ENCODE measurements at regions not wholly inside any gene's neighbourhood (a gene's known extent, or its start where the extent isn't known, plus 50 kb on each side); places are given as distances from the start of the nearest gene placed in this dataset.
A peak's percentile ranks its signal among the peaks of the same experiment; 100 is the strongest.

DNA sequence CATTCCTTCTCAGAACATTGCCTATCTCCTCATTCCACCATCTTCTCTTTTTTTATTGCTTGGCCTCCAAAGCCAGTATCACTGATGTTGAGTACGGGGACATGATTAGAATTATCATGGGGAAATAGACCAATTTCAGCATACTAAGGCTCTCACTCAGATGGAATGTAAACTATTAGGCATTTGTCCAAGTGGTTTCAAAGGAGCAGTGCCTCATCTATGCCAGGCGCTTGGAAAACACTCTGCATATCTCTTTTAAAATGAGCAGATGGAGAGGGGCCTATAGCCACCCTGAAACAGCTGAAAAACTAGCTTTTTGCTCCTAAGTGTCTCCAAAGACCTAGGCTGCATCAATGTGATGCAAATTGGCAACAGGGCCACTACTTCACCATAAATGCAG is 150.8 kb upstream of the DIPK2B start:
- DNase-seq, result peak in 1 of 2 experiments; percentile 48

DNA sequence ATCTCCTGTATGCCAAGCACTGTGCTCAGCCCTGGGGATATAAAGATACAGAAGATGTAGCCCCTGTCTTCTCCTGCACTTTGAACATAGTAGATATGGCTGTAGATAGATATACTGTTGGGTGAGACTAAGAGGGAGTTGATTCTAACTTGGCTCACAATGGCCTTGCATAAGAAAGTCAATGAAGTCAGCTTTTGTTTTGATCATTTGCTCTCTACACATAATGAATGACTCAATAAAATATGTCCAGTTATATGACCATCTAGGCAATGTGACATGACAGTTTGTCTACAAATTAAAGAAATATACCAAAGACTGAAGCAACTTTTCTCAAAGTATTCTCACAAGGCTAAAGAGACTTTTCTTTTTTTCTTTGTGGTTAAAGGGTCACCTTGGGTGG is 147.6 kb upstream of the DIPK2B start:
- DNase-seq, result no peak

DNA sequence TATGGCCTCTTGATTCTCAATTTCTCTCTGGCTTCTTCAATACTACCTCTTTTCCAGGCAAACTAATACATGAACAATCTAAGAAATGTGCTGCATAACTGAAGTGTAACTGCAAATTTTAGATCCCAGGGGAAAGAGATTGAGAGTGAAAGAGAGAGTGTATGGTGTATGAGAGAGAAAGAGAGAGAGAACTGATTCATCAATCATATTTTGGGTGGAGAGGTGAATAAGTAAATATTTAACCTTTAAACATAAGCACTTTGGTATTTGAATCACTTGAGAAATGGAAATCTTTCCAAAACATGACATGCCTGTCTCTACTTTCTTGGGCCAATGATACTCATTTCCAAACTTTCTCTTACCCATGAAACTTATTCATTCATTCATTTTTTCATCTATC is 147.2 kb upstream of the DIPK2B start:
- DNase-seq, result no peak

DNA sequence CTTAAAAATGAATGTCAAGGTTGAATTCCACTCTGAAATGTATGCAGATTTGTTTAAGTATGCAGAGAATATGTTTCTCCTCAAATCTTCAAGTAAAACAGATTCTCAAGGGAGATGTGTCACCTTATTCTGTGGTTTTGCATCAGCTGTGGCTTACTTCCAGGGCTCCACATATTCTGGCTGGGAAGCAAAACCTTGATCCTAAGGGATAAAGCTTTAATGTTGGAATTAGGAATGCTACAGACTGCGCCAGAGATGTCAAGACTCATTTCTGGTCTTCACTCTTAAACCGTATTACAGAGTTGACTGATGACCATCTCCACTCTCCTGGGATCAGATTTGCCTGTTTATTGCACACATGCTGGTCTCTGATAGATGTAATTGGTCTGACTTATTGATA is 143.9 kb upstream of the DIPK2B start:
- DNase-seq, result no peak

DNA sequence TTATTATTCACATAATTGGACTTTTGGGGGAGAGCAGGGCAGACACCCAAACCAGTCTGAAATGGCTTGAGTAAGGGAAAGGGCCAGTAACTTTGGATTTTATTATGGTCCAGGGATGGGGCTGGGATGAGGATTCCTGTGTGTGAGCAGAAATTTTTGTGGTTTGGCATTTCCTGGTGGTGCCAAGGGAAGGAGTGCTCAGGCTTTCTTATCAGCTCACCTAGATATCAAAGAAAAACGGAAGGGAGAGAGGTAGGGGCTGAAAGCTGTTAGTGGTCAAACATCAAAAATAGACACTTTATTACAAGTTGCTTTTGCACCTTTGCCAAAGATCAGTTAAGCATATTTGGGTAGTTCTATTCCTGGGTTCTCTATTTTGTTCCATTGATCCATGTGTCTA is 128.5 kb upstream of the DIPK2B start:
- no peak for DNase-seq

DNA sequence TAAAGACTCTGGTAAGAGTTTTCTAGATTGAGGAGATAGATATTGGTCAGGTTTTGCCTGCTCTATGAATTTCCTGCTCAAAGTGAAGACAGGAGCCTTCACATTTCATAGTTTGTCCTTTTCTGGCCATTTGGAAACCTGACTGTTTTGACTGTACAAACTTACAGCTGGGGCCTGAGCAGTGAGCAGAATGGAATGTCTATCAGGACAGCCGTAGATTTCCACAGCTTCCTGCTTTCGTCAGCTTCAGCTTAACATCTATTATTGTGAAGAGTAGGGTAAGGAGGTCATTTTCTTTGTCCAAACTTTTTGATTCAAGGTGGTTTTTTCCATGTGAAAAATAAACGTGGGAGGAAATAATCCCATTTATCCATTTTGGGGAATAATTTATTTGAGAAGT is 124.3 kb upstream of the DIPK2B start:
- no peak for DNase-seq

DNA sequence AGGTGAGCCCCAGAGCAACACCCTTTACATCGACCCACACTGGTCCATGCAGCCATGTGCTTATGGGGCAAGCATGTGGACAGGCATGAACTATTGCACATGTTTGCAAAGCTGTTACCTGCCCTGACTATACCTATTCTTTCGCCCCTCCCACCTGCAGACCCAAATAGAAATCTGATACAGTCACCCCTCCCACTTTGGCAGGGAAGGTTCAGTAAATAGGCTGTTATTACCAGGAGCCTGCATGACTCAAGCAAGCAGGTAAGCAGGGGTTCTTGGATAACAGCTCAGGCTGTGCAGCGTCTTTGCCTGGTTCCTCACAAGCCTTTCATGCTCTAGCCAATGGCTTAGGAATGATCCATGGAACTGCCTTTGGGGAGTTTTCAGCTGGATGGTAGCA is 122.7 kb upstream of the DIPK2B start:
- DNase-seq, result no peak

DNA sequence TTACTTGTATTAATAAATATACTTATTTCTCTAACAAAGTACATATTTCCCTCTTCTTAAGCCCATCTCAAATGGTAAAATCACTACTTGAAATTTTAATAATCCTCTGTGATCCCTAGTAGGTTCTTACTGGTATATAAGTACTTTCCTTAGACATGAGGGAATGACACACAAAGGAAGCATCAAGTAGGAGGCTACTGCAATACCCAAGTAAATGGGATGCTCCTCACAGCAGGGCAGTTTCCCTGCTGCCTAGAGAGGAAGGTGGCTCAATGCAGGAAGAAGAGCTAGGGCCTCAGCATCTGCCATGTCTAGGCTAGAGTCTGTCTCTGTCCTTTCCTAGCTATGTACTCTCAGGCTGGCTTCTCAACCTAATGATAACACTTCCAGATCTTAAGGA is 122.1 kb upstream of the DIPK2B start:
- DNase-seq, result no peak

DNA sequence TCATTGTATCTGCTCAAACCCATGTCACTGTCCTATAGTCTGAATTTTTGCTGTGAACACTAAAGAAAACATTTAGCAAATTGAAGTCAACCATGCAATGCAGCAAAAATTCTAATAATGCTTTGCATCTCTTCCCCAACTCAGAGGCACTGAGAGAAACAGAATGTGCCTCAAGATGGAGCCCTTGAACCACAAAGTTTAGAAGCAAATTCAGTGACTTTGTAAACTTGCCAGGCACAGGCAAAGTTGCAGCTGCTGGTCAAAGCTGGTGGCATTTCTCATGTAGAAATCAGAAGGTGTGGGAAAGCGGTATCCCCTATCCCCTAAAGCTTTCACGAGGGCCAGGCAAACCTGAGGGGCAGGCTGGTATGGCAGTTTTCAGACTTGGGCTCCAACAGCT is 121.7 kb upstream of the DIPK2B start:
- DNase-seq, result peak in 1 of 2 experiments; percentile 49

DNA sequence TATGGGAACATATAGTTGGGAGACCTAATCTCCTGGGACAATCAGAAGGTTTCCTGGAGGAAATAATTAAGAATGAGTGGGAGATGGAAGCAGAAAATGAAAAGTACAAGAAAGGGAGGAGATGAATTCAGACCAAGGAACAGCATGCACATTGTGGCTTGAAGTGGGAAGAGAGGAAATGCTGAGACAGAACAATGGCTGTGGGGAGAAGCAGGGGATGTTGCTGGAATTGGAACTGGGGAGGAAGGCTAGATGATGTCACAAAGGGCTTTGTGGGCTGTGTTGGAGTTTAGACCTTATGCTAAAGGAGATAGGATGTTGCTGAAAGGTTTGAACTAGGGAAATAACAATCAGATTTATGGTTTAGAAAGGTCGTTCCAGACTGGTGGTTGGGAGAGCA is 119.5 kb upstream of the DIPK2B start:
- no peak for DNase-seq

DNA sequence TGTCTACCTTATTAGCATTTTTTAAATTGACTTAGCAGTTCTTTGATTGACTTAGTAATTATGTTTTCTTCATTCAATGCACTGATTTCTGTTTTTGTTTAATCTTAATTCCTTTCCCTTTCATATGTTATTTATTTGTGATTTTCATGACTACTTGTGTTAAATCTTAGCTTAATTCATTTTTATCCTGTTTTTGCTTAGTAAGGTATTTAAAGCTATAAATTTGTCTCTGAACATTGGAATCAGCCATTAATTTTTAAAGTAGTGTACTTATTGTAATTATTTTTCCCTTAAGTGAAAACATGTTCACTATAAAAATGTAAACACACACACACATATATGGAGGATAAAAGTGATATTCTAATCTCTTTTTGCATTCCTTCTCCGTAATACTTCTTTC is 109.1 kb upstream of the DIPK2B start:
- DNase-seq, result no peak

DNA sequence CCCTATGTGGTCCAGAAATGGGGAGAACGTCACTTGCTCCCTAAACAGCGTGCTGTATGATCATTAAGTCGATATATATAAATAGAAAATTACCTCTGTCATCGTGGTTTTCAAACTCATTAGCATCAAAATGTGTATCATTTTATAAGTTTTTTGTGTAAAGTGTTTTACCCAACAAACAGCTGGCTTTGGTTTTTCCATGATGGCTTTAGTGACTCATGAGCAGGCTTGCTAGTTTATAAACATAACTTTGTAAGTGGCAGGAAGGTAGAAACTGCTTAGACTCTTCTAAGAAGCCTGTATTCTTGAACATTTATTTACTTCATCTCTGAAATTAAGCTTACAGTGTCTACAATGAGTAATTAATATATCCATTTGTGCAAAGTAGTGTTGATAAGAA is 108.4 kb upstream of the DIPK2B start:
- no peak for DNase-seq

DNA sequence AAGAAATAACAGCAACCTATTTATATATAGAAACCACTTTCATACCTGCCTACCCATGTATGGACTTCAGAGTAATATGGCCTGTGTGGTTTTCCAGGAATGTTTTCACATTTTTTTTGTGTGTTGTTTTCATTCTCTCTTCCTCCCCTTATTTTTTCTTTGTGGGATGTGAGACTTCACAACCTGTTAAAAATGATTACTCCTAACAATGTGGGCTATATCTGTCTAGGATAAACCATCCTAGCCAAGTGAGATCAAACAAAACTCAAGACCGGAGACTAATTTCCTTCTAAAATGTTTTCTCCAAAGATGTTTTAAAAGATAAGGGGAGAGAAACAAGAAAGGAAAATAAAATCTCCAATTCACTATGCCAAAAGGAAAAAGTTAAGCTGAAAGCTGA is 106.1 kb upstream of the DIPK2B start:
- no peak for DNase-seq

DNA sequence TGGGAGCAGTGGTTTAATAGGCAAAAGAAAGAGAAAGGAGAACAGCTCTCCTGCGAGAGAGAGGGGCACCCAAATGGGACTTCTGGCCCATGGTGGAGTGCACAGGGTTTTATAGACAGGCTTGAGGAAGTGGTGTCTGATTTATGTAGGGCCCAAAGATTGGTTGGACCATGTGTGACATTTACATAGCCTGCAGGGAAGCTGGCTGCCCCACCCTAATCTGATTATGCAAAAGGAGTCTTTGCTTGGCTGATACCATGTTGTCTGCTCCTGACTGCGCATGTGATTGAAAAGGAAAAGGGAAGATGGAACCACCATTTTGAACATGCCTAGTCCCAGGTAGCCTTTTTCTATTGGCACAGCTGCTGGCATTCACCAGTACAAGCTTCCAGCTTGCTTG is 100.0 kb upstream of the DIPK2B start:
- DNase-seq, result no peak

DNA sequence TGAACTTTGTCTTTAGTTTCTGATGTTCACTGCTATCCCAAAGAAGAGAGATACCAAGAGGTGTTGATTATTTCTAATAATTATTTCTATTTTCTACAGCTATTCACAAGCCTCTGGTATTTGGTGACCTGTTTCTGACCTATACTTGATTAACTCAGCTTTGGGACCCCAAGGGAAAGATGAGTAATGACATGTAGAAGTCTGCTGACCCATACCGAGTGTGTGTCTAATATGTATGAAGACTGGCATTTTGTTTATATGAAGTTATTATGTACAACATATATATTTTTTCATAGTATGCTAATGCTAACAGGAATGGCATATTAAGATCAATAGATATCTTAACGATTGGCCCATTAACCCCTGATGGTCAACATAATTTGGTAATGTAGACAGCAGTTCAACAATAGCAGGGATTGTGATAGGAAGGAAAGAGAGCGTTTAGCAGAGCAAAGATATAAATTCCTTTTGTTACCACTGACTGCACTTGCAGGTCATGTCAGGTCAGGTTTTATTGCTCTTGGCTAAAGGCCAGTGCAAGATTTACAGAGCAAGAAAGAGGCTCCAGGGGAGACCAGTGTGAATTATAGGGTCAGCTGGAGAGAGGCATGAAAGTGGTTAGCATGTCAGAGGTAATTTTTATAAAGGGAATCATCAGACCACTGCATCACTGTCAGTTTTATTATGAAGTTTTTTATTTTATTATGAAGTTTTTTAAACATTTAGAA is 94.7 kb upstream of the DIPK2B start:
- peak in 1 of 2 experiments; percentile 0 for DNase-seq

DNA sequence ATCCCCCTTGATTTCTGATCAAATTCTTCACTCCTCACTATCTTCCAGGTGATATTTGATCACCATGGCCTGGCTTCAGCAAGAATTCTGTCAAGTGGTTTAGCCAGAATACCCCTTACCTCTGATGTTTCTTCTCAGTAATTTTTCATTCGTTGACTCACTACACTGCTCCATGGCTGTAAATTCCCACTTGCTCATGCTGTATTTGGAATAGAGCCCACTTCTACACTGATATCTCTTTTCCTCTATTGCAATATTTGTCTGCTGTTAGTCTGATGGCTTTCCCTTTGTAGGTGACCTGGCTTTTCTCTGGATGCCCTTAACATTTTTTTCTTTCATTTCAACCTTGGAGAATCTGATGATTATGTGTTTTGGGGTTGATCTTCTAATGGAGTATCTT is 73.9 kb upstream of the DIPK2B start:
- DNase-seq, result no peak

DNA sequence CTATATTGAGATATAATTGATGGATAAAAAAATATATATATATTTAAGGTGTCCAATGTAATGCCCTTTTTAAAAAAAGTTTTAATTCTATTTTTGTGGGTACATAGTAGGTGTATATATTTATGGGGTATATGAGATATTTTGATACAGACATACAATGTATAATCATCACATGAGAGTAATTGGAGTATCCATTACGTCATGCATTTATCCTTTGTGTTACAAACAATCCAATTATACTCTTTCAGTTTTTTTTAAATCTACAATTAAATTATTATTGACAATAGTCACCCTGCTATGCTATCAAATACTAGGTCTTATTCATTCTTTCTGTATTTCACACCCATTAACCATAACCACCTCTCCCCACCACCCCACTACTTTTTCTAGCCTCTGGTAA is 66.3 kb upstream of the DIPK2B start:
- no peak for DNase-seq

DNA sequence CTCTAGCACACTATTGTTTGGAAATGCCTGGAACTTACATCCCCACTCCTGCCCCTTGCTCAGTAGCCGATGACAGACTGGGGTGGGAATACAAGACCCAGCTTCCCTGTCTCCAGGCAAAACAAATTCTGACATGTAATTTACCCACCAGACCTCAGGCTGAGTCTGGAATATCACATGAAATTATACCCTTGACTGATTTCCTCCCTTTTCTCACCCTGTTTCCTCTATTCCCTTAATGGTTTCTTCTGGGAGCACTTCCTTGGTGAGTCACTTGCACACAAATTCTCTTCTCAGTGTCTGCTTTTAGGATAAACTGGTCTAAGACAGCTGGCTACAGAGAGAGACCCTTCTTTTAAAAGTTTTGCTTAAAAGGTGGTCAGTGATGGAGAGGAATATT is 65.8 kb upstream of the DIPK2B start:
- DNase-seq, result no peak

DNA sequence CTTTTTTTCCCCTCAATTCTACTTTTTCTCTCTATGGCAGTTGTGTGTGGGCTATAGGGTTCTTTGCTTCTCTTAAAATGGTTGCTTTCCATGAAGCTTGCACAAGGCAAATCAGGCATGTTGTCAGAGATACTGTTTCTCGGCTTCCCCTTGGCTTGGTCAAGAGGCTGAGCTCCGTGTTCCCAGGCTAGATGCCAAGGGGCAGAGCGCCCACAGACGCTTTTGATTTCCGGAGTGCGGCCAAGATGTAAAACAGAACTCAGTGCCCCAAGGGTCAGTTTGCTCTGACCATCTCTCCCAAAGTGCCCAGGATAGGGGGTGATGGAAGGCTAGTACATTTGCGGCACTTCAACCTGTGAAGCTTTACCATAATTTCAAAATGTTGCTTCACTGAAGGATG is 64.2 kb upstream of the DIPK2B start:
- no peak for DNase-seq

DNA sequence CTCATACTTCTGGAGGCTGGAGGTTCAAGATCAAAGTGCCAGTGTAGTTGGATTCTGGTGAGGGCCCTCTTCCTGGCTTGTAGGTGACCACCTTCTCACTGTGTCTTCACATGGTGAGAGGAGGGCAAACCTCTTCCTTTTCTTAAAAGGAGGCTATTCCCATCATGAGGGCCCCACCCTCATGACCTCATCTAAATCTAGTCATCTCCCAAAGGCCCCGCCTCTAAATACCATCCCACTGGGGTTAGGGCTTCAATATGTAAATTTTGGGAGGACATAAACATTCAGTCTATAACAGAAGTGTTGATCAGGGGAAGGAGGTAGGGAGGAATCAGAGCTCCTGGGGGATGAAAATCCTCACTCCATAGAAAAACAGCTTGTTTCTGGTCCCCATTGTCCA is 60.8 kb upstream of the DIPK2B start:
- no peak for DNase-seq

DNA sequence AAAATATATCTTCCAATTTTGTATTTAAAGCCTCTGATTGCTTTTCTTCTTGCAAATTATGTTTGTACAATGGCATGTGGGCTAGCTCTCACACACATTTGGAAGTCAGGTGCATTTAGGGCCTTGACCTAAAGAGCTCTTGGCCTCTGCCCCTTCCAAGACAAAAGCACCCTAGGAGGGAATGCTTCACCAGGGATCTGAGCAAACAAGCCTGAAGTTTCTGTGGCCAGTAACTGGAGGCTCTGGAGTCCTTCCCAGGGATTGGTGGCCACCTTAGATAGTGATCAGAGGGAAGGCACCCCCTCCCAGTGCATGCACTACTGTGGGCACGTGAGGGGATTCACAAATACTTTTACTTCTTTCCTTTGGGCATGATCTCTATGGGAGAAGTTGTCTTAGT is 60.3 kb upstream of the DIPK2B start:
- no peak for DNase-seq

DNA sequence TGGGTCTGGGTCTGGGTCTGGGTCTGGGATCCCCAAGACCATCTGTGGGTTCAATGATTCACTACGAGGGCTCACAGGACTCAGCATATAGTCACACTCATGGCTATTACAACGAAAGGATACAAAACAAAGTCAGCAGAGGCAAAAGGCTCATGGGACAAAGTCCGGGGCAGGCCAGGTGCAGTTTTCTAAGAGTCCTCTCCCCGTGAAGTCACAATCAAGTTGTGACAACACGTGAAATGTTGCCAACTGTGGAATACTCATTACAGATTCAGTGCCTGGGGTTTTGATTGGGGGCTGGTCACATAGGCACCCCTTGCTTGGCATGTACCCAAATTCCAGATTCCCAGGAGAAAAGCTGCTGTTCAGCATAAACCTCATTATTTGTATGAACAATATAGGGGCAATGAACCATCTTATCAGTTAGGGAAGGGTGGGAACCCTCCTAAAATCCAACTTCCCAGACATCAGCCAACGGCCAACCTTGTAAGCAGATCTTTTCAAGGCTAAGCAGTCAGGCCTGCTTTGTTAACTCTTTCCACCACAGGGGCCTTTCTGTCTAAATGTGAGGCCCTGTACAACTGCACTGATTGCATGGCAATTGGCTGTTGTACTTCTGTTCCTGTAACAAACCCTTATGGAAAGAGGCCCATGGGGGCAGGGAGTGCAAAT is 58.2 kb upstream of the DIPK2B start:
- DNase-seq, result no peak
